ENCODE measurements at regions not wholly inside any gene's neighbourhood (a gene's known extent, or its start where the extent isn't known, plus 50 kb on each side); places are given as distances from the start of the nearest gene placed in this dataset.

DNA sequence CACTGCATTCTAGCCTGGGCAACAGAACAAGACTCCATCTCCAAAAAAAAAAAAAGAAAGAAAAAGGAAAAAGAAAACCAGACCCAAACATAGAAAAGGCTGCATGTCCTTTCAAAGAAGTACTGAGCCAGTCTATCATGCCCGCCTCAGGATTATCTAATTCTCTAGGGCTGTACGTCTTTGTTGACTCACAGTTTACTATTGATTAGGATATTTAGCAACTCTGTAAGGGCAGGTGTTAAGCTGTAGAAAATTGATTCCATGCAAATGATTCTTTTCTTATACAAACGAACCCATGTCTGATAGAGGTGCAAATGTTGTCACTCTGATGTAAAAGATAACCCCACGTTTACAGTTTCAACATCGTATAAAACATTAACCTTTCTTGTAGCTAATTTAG is 209.0 kb downstream of the TTLL2 start:
- ChIA-PET CTCF (no interaction called here), POLR2A (no interaction called here), RAD21 (ENCODE audit: low non-redundant PET in 1 of 2, low total read pairs in 2 of 2, uncharacterized antibody in 2 of 2, unreplicated experiment in 2 of 2) (no interaction called here)
- Histone ChIP-seq H3K9ac (ENCODE audit: low read length) (no peak overlapping the region), H3K4me3 (replicated peaks in 1 of 2; ENCODE audit: low read depth in 1 of 2, low read length in 2 of 2) (no peak overlapping the region), H3K4me2 (ENCODE audit: low read length) (no peak overlapping the region), H2AFZ (ENCODE audit: low read depth, low read length, poor library complexity, severe bottlenecking) (no peak overlapping the region), H3K79me2 (ENCODE audit: insufficient read depth, low read length) (no peaks in the 10 kb centered on the region), H3K27me3 (ENCODE audit: insufficient read depth, low read length) (peaks cover 18% of the 10 kb centered on the region), H3K9me2 (ENCODE audit: insufficient read depth) (no peaks in the 10 kb centered on the region), H3K27ac (ENCODE audit: low read depth, low read length) (no peak overlapping the region), H4K20me1 (ENCODE audit: insufficient read depth) (no peaks in the 10 kb centered on the region), H3K4me1 (ENCODE audit: control insufficient read depth in 1 of 2, insufficient read depth in 2 of 2, low read length in 2 of 2) (no peaks in the 10 kb centered on the region), H3K36me3 (ENCODE audit: control insufficient read depth in 1 of 2, insufficient read depth in 2 of 2, low read length in 2 of 2) (no peaks in the 10 kb centered on the region), H3K9me3 (ENCODE audit: control insufficient read depth in 1 of 2, insufficient read depth in 1 of 2, low read depth in 1 of 2, low read length in 2 of 2) (no peaks in the 10 kb centered on the region)
- intact Hi-C loops (cut with micrococcal nuclease) = no loop called here
- no TSS peak for BruUV-seq (replicated peaks)
- ATAC-seq = no peak
- no peak for TF ChIP-seq TCF7L2 (IDR thresholded peaks at IDR 0.05; ENCODE audit: borderline replicate concordance, extremely low read depth, insufficient read depth, insufficient read length)
- TF ChIP-seq SRF (IDR thresholded peaks at IDR 0.05; ENCODE audit: low read depth) = no peak
- TF ChIP-seq FOSL1 (IDR thresholded peaks at IDR 0.05; ENCODE audit: low read depth) = no peak
- no peak for TF ChIP-seq SP1 (IDR thresholded peaks at IDR 0.05; ENCODE audit: low read depth)
- TF ChIP-seq RAD21 (IDR thresholded peaks at IDR 0.05; ENCODE audit: low read depth) = no peak
- no peak for TF ChIP-seq EZH2 (IDR thresholded peaks at IDR 0.05)
- TF ChIP-seq, protein P1, sequence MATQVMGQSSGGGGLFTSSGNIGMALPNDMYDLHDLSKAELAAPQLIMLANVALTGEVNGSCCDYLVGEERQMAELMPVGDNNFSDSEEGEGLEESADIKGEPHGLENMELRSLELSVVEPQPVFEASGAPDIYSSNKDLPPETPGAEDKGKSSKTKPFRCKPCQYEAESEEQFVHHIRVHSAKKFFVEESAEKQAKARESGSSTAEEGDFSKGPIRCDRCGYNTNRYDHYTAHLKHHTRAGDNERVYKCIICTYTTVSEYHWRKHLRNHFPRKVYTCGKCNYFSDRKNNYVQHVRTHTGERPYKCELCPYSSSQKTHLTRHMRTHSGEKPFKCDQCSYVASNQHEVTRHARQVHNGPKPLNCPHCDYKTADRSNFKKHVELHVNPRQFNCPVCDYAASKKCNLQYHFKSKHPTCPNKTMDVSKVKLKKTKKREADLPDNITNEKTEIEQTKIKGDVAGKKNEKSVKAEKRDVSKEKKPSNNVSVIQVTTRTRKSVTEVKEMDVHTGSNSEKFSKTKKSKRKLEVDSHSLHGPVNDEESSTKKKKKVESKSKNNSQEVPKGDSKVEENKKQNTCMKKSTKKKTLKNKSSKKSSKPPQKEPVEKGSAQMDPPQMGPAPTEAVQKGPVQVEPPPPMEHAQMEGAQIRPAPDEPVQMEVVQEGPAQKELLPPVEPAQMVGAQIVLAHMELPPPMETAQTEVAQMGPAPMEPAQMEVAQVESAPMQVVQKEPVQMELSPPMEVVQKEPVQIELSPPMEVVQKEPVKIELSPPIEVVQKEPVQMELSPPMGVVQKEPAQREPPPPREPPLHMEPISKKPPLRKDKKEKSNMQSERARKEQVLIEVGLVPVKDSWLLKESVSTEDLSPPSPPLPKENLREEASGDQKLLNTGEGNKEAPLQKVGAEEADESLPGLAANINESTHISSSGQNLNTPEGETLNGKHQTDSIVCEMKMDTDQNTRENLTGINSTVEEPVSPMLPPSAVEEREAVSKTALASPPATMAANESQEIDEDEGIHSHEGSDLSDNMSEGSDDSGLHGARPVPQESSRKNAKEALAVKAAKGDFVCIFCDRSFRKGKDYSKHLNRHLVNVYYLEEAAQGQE (IDR thresholded peaks at IDR 0.05; ENCODE audit: low read depth) = no peak
- no peak for TF ChIP-seq CBX3 (IDR thresholded peaks at IDR 0.05; ENCODE audit: low read depth)
- TF ChIP-seq POLR2A (IDR thresholded peaks at IDR 0.05; ENCODE audit: borderline replicate concordance, extremely low read depth, insufficient read depth, insufficient read length) = no peak
- no peak for DNase-seq (ENCODE audit: low read depth, low spot score)

Measured in HCT116 (cell line).